ENCODE measurements at regions not wholly inside any gene's neighbourhood (a gene's known extent, or its start where the extent isn't known, plus 50 kb on each side); places are given as distances from the start of the nearest gene placed in this dataset.
A peak's percentile ranks its signal among the peaks of the same experiment; 100 is the strongest.

DNA sequence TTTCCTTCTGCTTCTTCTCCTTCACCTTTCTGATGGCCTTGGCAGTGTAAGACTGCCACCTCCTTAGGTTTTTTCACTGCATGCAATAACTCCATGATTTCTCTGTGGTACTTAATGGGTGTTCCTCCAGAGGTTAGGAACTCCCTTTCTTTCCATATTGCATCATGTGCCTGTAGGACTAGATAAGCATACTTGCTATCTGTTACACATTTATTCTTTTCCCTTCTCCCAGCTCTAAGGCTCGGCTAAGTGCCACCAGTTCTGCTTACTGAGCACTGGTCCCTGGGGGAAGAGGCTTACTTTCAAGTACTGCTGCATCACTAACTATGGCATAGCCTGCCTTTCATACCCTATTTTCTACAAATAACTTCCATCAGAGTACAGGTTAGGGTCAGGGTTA, 351.8 kb downstream of the OTOL1 start:
- Histone ChIP-seq H3K4me1 (no peaks in the 10 kb centered on the region), H3K27me3 (no peaks in the 10 kb centered on the region), H3K9me3 (no peaks in the 10 kb centered on the region), H3K27ac (no peak overlapping the region), H3K4me3 (no peak overlapping the region), H3K36me3 (no peaks in the 10 kb centered on the region)
- DNase-seq, result no peak
- intact Hi-C loops (cut with DNase I; ENCODE audit: low total_unique reads), result no loop called here
- TF ChIP-seq, protein P1, sequence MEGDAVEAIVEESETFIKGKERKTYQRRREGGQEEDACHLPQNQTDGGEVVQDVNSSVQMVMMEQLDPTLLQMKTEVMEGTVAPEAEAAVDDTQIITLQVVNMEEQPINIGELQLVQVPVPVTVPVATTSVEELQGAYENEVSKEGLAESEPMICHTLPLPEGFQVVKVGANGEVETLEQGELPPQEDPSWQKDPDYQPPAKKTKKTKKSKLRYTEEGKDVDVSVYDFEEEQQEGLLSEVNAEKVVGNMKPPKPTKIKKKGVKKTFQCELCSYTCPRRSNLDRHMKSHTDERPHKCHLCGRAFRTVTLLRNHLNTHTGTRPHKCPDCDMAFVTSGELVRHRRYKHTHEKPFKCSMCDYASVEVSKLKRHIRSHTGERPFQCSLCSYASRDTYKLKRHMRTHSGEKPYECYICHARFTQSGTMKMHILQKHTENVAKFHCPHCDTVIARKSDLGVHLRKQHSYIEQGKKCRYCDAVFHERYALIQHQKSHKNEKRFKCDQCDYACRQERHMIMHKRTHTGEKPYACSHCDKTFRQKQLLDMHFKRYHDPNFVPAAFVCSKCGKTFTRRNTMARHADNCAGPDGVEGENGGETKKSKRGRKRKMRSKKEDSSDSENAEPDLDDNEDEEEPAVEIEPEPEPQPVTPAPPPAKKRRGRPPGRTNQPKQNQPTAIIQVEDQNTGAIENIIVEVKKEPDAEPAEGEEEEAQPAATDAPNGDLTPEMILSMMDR (IDR thresholded peaks at IDR 0.05), result no peak

DNA sequence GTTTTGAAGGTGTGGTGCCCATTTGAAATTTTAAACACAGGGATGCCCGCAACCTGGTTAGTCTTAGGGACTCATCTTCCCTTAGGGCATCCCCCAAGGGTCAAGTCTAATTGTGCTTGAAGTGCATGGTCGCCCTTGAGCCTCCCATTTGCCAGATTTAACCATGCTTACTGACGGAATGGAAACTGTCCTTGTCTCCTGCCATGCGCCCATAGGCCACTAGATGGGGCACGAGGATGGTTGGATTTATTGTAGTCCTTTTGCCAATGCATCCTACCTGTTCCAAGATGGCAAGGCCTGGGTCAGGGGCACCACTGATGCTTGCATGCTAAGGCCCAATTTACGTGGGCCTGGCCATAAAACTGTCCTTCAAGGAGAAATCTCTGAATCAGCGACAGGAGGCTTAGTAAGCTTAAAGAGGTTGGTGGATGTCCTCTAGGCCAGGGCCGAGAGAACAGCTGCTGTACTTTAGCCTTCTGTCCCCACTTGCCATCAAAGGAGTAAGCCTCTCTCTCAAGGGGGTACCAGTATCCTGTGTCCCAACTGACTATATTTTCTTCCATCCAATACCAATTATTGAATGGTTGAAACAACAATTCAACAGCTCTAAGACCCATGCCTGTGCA, 355.4 kb downstream of the OTOL1 start:
- Histone ChIP-seq H3K4me3 (no peak overlapping the region), H3K9me3 (no peaks in the 10 kb centered on the region), H3K27ac (no peak overlapping the region), H3K36me3 (no peaks in the 10 kb centered on the region), H3K4me1 (no peaks in the 10 kb centered on the region), H3K27me3 (no peaks in the 10 kb centered on the region)
- TF ChIP-seq, protein P1 (IDR thresholded peaks at IDR 0.05), result peak; percentile 59 to 67
- intact Hi-C loops (cut with DNase I; ENCODE audit: low total_unique reads), result no loop called here
- peak in 1 of 2 donors; percentile 40 for DNase-seq

DNA sequence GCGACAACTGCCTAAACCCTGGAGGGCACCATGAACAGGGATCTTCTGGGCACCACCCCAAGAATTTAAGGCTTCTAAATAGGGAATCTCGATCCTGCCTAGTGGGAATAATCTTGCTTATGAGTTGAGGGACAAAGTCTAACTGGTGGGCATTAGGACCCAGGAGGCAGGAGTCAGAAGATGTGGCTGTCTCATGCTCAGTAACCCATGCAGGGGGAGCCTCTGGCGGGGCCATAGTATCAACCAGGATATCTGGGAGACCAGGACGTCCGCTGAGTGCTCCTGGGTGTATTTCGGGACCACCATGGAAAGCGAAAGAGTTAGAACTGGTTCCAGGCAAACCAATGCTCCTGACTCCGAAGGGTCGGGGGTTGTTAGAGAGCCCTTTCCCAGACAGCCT, 356.1 kb downstream of the OTOL1 start:
- no peaks in the 10 kb centered on the region for H3K9me3 ChIP-seq
- intact Hi-C loops (cut with DNase I; ENCODE audit: low total_unique reads), result no loop called here

DNA sequence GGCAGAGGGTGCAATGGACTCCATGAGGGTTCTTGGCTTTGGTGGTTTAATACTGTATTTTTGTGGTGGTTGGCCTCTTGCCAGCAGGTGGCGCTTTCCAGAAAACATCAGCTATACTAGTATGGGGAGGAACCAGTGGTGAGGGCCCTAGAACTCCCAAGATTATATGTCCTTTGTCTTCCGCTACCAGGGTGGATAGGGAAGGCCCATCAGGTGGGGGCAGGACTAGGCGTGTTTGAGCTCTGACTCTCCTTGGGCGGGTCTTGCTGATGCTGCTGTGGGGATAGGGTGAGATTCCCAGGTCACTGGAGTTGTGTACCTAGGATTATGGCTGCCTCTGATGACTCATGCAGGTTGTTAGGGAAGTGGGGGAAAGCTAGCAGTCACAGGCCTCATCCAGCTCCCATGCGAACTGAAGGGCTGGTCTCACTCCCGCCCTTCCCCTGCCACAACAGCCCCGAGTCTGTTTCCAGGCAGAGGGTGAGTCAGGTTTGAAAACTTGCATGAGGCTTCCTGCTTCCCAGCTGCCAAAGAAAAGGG, 357.7 kb downstream of the OTOL1 start:
- intact Hi-C loops (cut with DNase I; ENCODE audit: low total_unique reads), result no loop called here
- no peak overlapping the region for H3K27ac ChIP-seq
- H3K36me3 ChIP-seq, result no peaks in the 10 kb centered on the region
- H3K27me3 ChIP-seq, result no peaks in the 10 kb centered on the region
- no peak overlapping the region for H3K4me3 ChIP-seq
- TF ChIP-seq, protein P1 (IDR thresholded peaks at IDR 0.05), result no peak
- H3K4me1 ChIP-seq, result no peaks in the 10 kb centered on the region
- no peak for DNase-seq
- H3K9me3 ChIP-seq, result no peaks in the 10 kb centered on the region

More for the DNA sequence above, 356.1 kb downstream of the OTOL1 start:
- no peak for DNase-seq
- Histone ChIP-seq H3K4me3 (no peak overlapping the region), H3K36me3 (no peaks in the 10 kb centered on the region), H3K4me1 (no peaks in the 10 kb centered on the region), H3K27me3 (no peaks in the 10 kb centered on the region), H3K27ac (no peak overlapping the region)
- TF ChIP-seq, protein P1 (IDR thresholded peaks at IDR 0.05), result no peak

DNA sequence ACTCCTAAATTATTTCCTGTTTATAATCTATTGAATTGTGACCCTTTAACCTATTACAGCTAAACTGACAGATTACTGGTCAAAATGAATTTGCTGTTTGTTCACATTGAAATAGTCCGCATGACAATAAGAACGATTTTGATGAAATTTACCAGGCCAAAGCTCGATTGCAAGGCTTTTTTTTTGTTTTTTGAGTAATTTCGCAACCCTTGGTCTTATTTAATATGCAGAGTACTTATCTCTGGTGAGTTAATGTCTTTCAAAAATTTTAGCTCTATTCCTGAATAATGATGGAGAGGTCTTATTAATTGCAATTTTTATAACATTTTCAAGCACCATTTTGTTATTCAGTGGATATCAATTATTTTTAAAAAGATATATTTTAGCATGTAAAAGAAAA, 362.4 kb downstream of the OTOL1 start:
- no peak for DNase-seq
- H3K4me1 ChIP-seq, result no peaks in the 10 kb centered on the region
- H3K4me3 ChIP-seq, result no peak overlapping the region
- intact Hi-C loops (cut with DNase I; ENCODE audit: low total_unique reads), result no loop called here
- H3K9me3 ChIP-seq, result no peaks in the 10 kb centered on the region
- TF ChIP-seq, protein P1 (IDR thresholded peaks at IDR 0.05), result no peak
- no peaks in the 10 kb centered on the region for H3K27me3 ChIP-seq
- no peak overlapping the region for H3K27ac ChIP-seq
- no peaks in the 10 kb centered on the region for H3K36me3 ChIP-seq

Data from tibial artery (tissue), 4 donors.